Astrocyte of the cerebellum (primary cell): ENCODE measurements at regions not wholly inside any gene's neighbourhood (a gene's known extent, or its start where the extent isn't known, plus 50 kb on each side); places are given as distances from the start of the nearest gene placed in this dataset.

Experiments used
- DNase-seq: peaks from one replicate; pipeline ENCODE4 v3.0.0-alpha.2; 2011; ENCODE audit warnings: low read depth
- H3K4me3 ChIP-seq: 2 replicates; pipeline ENCODE4 v1.5.1; 2011; ENCODE audit warnings: mild to moderate bottlenecking, low read depth, low read length, moderate library complexity
- CTCF ChIP-seq: IDR thresholded peaks from 2 replicates; pipeline ENCODE4 v1.5.1; 2012; ENCODE audit warnings: low read length, low read depth, moderate library complexity, mild to moderate bottlenecking; ENCODE audit errors: missing control alignments
- in situ Hi-C: cut with HindIII; loops from 2 replicates; pipeline ENCODE4 v1.10.0; 2017; ENCODE audit warnings: low sequenced_read_pairs

- H3K4me3 ChIP-seq, result no peak overlapping the region
- TF ChIP-seq CTCF, result no peak
- in situ Hi-C loops, result no loop called here
- DNase-seq, result no peak
These were observed 300.9 kb downstream of the C16orf95 start for GRCh38 chr16:87016046-87017035.

GRCh38 chr16:87017371-87018012 is 299.7 kb downstream of the C16orf95 start:
- in situ Hi-C loops, result no loop called here
- no peak overlapping the region for H3K4me3 ChIP-seq
- TF ChIP-seq CTCF, result peak; percentile 38
- DNase-seq, result peak; percentile 71

- no peak for TF ChIP-seq CTCF
These were observed 291.5 kb downstream of the C16orf95 start for GRCh38 chr16:87025676-87026075.

GRCh38 chr16:87027056-87027616 is 290.1 kb downstream of the C16orf95 start:
- no peak for TF ChIP-seq CTCF
- H3K4me3 ChIP-seq, result no peak overlapping the region
- in situ Hi-C loops, result loop anchor here (25.0 kb wide), 1 partner anchor 465 kb away; the partner anchor contains the start of genes FOXC2 and MTHFSD
- DNase-seq, result no peak

More at GRCh38 chr16:87025676-87026075, 291.5 kb downstream of the C16orf95 start:
- in situ Hi-C loops, result loop anchor here (25.0 kb wide), 1 partner anchor 463 kb away; the partner anchor contains the start of genes FOXC2 and MTHFSD
- no peak overlapping the region for H3K4me3 ChIP-seq
- no peak for DNase-seq

GRCh38 chr16:87028481-87029320 is 288.5 kb downstream of the C16orf95 start:
- no peak for TF ChIP-seq CTCF
- DNase-seq, result no peak
- in situ Hi-C loops, result loop anchor here (25.0 kb wide), 1 partner anchor 466 kb away; the partner anchor contains the start of genes FOXC2 and MTHFSD
- no peak overlapping the region for H3K4me3 ChIP-seq

- DNase-seq, result no peak
- in situ Hi-C loops, result loop anchor here (25.0 kb wide), 1 partner anchor 470 kb away; the partner anchor contains the start of genes FOXC2 and MTHFSD
- TF ChIP-seq CTCF, result no peak
- no peak overlapping the region for H3K4me3 ChIP-seq
These were observed 284.6 kb downstream of the C16orf95 start for GRCh38 chr16:87032554-87032953.
